ENCODE measurements at regions not wholly inside any gene's neighbourhood (a gene's known extent, or its start where the extent isn't known, plus 50 kb on each side); places are given as distances from the start of the nearest gene placed in this dataset.

DNA sequence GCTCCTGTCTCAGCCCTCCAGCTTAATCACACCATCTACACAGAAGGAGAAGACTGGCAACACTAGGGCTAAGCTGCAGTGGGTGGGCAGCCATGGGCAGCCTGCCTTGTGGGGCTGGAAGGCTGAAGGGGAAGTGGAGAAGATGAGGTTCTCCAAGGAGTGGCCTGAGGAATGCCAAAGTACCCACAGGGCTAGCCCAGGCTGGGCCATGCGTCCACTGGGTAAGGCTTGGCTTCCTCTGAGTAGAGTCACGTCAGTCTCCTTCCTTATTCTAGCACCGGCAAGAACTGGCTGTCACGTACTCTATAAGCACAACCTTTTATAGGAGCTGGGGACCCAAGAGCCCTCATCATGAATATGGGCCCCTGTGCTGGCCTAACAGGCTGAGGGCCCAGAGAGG lies 110.6 kb upstream of the SIRPA start:
- Histone ChIP-seq H3K27me3 (no peaks in the 10 kb centered on the region), H3K27ac (no peak overlapping the region), H3K4me1 (no peaks in the 10 kb centered on the region), H3K4me3 (no peak overlapping the region), H3K36me3 (no peaks in the 10 kb centered on the region), H3K9me3 (no peaks in the 10 kb centered on the region)
- no peak for TF ChIP-seq CTCF (IDR thresholded peaks at IDR 0.05)
- no peak for TF ChIP-seq POLR2A (IDR thresholded peaks at IDR 0.05)
- DNase-seq: no peak

- Histone ChIP-seq H3K4me1 (no peaks in the 10 kb centered on the region), H3K9me3 (no peaks in the 10 kb centered on the region), H3K27ac (no peak overlapping the region), H3K4me3 (no peak overlapping the region), H3K36me3 (no peaks in the 10 kb centered on the region), H3K27me3 (no peaks in the 10 kb centered on the region)
- no peak for DNase-seq
- no peak for TF ChIP-seq POLR2A (IDR thresholded peaks at IDR 0.05)
- TF ChIP-seq CTCF (IDR thresholded peaks at IDR 0.05): no peak
Observed at GRCh38 chr20:1783245-1783644, 112.0 kb upstream of the SIRPA start.

DNA sequence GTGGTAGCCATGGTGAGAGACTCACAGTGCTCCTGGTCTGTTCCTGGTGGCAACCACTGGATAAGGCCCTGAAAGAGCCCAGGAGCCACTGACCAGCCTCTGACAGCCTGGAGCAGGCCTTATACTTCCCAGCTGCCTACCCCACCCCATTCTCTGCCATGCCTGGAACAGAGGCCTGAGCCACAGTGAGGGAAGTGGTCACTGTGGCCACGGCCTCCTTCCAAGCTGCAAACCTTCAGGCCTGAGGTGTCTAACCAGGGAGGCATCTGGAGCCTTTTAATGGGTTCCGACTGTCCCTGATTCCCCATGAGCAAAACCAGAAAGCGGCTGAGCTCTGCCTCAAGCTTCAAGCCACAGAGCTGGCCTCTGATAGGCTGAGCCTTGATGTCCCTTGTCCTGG lies 113.0 kb upstream of the SIRPA start:
- DNase-seq: no peak
- no peak overlapping the region for H3K4me3 ChIP-seq
- H3K27me3 ChIP-seq: no peaks in the 10 kb centered on the region
- H3K9me3 ChIP-seq: no peaks in the 10 kb centered on the region
- H3K36me3 ChIP-seq: no peaks in the 10 kb centered on the region
- TF ChIP-seq CTCF (IDR thresholded peaks at IDR 0.05) (no peak), POLR2A (IDR thresholded peaks at IDR 0.05) (no peak)
- no peaks in the 10 kb centered on the region for H3K4me1 ChIP-seq
- H3K27ac ChIP-seq: no peak overlapping the region

GRCh38 chr20:1779567-1779966 lies 115.6 kb upstream of the SIRPA start:
- Histone ChIP-seq H3K27ac (no peak overlapping the region), H3K4me1 (peaks cover 0 to 8% (median 5%) of the 10 kb centered on the region in 4 donors), H3K27me3 (no peaks in the 10 kb centered on the region), H3K9me3 (no peaks in the 10 kb centered on the region), H3K4me3 (no peak overlapping the region), H3K36me3 (no peaks in the 10 kb centered on the region)
- DNase-seq: no peak
- TF ChIP-seq CTCF (IDR thresholded peaks at IDR 0.05) (no peak), POLR2A (IDR thresholded peaks at IDR 0.05) (no peak)

DNA sequence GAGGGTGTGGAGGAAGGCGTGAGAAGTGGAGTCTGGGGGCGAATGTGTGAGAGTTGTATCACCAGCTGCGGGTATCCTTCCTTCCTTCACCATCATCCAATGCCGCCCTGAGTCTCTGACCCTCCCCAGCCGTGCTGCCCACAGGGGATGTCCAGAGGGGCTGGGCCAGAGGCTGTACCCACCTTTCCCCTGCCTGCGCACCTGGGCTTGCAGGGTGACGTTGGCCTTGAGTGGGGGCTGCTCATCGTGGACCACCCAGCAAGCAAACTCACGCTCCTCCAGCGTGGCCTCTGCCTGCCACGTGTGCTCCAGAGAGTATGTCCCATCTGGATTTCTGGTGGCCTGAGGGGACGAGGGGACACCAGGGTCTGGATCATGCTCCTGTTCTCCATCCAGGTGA lies 116.9 kb upstream of the SIRPA start:
- Histone ChIP-seq H3K27me3 (no peaks in the 10 kb centered on the region), H3K4me1 (peaks cover 0 to 8% (median 5%) of the 10 kb centered on the region in 4 donors), H3K9me3 (no peaks in the 10 kb centered on the region), H3K27ac (no peak overlapping the region), H3K36me3 (no peaks in the 10 kb centered on the region), H3K4me3 (no peak overlapping the region)
- TF ChIP-seq CTCF (IDR thresholded peaks at IDR 0.05) (no peak), POLR2A (IDR thresholded peaks at IDR 0.05) (no peak)
- no peak for DNase-seq

DNA sequence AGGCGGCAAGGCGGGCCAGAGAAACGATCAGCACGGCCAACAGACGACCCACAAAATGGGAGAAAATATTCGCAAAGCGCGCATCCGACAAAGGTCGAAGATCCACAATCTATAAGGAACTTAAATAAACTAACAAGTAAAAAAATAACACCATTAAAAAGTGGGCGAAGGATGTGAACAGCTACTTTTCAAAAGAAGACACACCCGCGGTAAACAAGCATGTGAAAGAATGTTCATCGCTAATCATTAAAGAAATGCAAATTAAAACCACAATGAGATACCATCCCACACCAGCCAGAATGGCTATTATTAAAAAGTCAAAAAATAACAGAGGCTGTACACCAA lies 117.8 kb upstream of the SIRPA start:
- Histone ChIP-seq H3K27ac (no peak overlapping the region), H3K27me3 (no peaks in the 10 kb centered on the region), H3K4me3 (peak overlapping the region; percentile 50 to 61 (median 58))

More for the DNA sequence above, 117.8 kb upstream of the SIRPA start:
- Histone ChIP-seq H3K4me1 (peaks cover 0 to 8% (median 5%) of the 10 kb centered on the region in 4 donors), H3K9me3 (no peaks in the 10 kb centered on the region), H3K36me3 (no peaks in the 10 kb centered on the region)
- DNase-seq: no peak
- TF ChIP-seq POLR2A (IDR thresholded peaks at IDR 0.05) (no peak), CTCF (IDR thresholded peaks at IDR 0.05) (no peak)

Measured in Peyer's patch (tissue), 4 donors.